HG03025 (cell line): ENCODE measurements at regions not wholly inside any gene's neighbourhood (a gene's known extent, or its start where the extent isn't known, plus 50 kb on each side); places are given as distances from the start of the nearest gene placed in this dataset.
"Not testable (repeated sequence)": the region's sequence is repeated elsewhere in the genome, so short reads cannot be mapped to it uniquely, and the experiment has no call there.

Source experiments
- ATAC-seq: cut with Tn5 transposase; IDR thresholded peaks from one replicate; pipeline ENCODE4 v1.9.1; 2021; ENCODE audit warnings: mild to moderate bottlenecking, moderate library complexity; ENCODE audit not compliant: unreplicated experiment, low FRiP score

DNA sequence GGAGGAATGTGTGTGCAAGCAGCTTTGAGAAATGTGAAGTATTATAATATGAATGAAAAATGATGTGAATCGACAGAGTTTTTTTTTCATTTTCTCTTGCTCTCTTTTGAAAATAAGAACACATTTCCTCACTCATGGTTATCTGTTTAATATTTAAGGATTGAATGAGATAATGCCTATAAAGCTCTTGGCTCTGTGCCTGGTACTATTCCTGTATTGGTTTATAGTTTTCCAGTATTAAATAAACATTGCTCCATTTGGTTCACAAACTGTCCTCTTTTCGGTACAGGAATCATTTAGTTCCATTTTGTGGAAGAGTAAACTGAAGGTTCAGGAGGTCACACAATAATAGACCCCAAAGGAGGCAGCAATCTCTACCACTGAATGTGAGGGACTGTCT, 1185.5 kb upstream of the WWC1 start:
- ATAC-seq, result no peak

DNA sequence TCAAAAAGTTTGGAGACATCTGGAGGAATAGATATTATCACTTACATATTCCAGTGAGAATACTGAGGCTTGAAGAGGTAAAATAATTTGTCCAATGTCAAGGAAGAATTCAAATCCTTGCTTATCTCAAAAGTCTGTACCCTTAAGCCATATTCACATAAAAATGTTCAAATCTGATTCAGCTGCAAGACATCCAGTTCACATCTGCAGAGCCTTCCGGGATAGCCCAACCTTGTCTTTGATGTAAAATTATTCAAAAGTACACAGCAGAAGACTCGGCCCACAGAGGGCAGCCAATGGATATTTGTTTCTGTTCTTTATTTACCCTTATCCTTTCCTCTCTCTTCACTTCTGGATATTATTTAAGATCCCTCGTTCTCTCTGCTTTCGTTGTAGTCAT, 1183.8 kb upstream of the WWC1 start:
- ATAC-seq, result no peak

DNA sequence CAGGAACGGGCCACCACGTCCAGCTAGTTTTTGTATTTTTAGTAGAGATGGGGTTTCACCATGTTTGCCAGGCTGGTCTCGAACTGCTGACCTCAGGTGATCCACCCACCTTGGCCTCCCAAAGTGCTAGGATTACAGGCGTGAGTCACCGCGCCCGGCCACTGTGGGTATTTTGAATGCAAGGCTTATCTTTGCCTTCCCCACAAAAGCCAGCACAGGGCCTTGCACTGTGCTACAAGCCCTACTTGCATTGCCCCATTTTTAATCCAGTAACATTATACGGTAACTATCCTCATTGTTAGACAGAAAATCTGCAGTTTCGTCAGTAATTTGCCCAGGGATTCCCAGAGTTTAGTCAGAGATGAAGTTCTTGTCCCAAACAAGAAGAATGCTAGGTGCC, 1183.2 kb upstream of the WWC1 start:
- not testable (repeated sequence) for ATAC-seq

DNA sequence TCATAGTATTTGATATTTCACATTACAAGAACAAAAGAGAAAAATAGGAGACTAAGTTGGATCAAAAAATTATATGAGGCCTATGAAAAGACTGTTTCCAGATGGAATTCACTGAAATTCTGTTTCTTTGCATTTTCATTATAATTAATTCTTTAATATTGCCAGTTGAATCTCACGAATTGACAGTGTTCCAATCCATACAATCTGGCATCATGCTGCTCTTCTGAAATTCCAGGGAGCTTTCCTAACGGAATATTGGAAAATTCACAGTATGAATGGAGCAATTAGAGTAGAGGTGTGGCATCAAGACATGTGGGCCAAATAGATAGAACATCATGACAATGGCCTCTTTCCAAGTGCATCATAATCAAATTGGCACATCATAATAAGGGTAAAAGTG, 1178.9 kb upstream of the WWC1 start:
- no peak for ATAC-seq

DNA sequence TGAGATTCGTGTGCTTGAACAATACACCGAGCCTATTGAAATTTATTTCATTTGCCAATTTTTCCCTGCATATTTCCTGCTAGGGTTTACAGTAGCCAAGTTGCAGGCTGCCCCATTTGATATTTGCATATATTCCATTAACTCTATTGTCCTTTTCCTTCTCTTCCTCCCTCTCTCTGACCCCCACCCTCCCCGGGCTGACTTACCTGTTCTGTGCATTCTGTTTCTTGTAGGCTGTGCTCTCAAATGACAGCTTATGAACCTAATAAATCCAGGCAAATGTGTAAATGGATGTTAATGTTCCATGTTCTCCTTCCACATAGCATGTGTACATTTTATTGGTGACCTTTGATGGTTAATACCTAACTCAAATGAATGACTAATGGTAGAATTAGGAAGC, 1169.2 kb upstream of the WWC1 start:
- no peak for ATAC-seq

DNA sequence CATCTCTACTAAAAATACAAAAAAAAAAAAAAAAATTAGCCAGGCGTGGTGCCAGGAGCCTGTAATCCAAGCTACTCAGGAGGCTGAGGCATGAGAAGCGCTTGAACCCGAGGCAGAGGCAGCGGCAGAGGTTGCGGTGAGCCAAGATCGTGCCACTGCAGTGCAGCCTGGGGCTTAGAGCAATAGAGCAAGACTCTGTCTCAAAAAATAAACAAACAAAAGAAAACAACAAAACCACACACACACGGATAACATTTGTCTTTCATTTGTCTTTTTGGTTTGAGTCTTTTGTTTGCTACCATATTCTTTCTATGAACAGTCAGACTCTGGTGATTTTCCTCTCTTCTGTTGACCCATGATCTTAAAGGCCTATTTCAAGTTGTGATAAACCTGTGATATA, 1168.3 kb upstream of the WWC1 start:
- no peak for ATAC-seq

DNA sequence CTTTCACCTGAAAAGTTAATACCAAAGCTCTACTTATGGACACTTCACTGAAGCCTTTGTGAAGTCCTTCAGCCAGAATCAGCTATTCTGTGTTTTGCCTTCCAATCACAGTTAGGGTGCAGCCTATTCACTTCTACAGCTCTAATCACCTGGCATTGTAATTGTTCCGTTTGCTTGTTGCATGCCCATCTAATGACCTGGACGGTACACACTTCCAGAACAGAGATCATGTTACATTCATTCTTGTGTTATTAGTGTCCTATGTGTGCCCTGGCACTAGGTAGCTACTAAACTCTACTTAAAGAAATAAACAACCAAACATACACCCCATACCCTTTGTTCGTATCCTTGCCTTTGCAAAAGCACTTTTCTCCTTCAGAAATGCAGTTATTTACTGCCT, 1162.9 kb upstream of the WWC1 start:
- no peak for ATAC-seq

DNA sequence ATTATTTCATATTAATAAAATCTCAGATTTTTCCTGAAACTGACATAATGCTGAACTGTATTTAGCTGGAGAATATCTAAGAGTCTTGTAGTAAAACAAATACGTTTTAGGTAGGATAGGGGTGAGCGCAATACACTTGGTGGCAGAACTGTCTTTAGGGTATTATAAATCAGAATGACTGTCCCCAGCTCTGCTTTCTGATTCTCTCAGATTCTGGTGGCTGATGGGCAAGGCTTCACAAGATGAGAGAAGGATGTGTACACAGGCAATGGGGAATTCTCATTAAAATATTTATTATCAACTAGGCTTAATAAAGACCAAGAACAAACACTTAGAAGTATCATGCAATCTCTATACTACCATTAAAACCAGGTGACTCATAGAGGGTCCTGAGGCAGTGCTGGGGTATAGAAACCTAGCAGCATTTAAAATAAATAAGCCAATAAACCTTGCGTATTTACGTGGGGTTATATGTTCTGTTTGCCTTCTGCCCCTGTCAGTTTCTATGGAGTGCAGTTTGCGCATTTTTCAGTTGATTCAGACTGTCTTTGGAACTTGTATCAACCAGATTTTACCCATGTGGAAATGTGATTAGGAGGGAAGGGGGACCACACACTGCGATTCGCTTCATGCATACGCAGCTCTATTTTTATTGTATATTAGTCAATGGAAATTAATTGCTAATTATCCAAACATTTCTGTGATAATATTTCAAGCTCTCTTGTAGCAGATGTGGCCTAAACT, 1150.7 kb upstream of the WWC1 start:
- no peak for ATAC-seq

DNA sequence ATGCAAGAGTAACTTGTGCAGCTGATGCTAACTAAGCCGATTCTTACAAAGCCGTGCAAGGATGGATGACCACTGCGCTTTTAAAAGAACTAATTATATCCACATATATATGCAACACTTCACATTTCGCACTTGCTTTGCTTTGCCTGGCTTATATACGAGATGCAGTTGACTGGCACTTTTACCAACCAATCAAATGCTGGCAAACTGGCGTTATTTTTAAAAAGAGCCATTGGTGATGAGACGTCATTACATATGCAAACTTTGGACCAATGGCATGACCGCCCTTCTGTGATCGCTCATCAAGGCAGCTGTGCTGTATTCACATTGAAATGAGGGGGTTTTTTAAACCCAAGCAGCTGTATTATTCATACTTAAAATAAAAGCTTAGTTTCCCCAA, 1147.7 kb upstream of the WWC1 start:
- ATAC-seq, result no peak

DNA sequence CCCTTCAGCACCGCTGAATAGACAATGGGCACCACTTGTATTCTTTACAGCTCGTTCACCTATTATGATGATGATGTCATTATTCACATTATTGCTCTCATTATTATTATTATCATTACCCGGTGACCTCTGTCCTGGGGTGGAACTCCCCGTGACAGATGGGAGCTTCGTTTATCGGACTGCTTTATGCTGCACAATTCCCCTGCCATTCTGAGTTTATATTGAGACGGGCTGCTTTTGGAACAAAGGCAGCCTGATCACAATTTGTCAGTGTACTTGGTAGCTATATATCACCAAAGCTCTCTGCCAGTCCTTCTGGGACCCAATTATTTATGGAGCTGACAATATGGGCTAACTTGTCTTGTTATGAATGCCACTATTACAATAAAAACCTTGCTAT, 1145.6 kb upstream of the WWC1 start:
- ATAC-seq, result no peak

DNA sequence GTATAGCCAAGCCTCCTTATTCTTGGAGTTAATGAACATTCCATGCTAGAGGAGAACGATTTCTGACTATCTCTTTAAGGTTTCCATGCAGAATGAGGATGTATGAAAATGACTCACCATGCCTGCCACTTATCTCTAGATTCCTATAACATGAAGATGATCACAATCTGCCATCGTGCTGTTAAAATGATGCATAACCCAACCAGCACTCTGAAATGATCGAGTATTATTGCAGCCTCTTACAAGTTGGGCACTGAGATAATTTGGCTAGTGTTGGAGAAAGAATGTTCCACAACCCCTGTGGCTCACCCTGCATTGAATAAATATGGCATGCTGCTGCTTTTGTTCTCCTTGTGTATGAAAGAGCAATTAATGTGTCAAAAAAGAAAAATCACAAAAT, 1143.6 kb upstream of the WWC1 start:
- ATAC-seq, result no peak

DNA sequence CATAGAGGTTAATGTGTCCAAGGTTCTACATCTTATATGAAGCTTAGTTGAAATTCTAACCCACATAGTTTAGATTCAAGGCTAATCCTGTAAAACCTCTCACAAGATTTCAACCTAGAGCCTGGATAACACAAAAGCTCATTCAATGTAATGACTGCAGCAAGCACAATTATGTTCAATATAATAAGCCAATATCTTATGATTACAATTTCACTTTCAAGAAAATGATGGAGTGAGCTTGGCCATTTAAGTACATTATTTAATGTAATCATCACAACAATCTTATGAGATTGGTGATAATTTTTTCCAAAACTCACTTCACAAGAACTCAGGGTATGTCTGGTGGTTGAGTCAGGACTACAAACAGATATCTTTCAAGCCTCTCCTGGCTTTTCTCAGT, 1140.8 kb upstream of the WWC1 start:
- no peak for ATAC-seq

DNA sequence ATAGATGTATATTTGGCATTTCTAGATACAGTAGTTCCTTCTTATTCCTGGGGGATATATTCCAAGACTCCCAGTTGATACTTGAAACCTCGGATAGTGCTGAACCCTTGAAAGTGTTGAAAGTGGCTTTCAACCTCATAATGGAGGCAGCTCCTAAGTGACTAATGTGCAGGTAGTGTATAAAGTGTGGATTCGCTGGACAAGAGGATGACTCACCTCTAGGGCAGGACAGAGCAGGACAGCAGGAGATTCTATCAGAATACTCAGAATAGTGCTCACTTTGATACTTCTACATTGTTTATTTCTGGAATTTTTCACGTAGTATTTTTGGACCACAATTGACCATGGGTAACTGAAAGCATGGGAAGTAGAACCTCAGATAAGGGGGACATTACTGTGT, 1138.9 kb upstream of the WWC1 start:
- ATAC-seq, result no peak

DNA sequence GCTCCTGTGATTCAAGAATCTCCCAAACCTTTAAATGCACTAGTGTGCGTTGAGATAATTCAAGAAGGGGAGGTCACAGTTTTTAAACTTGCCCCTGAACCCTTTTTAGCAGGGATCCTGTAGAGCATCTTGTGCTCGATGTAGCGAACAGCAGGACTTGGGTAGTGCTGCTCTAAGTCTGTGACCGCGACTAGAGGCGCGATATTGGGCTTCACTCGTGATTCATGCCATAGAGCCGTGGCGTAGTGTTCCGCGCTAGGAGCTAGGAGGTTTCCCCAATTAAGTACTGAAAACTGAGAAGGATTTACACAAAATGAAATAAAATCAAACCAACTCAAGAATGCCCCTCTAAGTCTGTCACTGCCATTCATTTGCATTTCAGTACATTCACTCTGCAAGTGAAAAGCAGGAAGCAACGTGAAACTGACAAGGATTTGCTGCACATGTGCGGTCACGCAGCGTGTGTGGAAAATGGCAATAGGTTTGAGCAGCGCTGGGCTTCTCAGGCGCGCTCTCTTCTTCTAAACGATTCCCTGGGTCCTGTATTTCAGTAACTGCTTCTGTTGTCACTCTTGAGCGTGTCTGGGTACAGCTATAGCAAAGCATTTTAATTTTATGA, 1135.9 kb upstream of the WWC1 start:
- ATAC-seq, result no peak

DNA sequence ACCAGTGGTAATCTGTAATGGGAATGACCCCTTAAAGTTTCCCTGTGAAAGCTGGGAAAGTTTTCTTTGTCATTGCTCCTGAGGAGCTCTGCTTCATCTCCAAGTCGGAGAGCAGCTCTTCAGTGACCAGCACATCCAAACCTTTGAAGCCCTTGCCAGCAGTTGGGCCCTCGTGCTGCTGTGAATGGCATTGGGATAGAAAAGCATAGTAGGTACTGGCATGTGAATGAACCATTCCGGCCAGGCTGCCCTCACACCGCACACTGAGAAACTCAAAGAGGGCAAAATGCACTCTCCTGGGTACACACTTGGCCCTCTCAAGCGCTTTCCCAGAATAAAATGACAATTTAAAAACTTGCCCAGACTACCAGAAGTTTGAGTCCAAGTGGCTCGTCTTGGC, 1135.0 kb upstream of the WWC1 start:
- no peak for ATAC-seq

DNA sequence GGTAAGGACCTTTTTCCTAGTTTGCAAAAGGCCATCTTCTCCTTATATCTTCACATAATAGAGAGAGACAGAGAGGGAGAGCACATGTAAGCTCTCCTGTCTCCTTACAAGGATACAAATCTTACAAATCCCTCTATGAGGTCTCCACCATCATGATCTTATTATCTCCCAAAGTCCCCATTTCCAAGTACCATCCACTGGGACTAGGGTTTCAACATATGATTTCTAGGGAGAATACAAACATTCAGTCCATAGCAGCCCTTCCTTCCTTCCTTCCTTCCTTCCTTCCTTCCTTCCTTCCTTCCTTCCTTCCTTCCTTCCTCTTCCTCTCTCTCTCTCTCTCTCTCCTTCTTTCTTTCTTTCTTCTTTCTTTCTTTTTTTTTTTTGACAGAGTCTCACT, 1132.9 kb upstream of the WWC1 start:
- ATAC-seq, result no peak

DNA sequence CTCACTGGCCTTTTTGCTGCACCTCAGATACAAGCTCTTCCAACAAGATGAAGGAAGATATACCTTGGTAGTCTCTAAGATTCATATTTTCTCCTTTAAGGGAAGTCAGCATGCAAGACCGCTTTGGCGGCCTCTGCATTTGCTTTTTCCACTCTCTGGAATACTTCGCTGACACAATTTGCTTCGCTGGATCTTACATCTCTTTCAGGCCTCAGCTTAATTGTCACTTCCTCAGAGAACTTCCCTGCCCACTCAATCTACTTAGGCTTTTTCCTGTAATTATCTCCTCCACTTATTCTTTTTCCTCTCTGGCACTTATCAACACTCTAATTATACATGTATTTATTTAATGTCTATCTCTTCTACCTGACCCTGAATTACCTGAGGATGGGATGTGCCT, 1131.1 kb upstream of the WWC1 start:
- no peak for ATAC-seq

DNA sequence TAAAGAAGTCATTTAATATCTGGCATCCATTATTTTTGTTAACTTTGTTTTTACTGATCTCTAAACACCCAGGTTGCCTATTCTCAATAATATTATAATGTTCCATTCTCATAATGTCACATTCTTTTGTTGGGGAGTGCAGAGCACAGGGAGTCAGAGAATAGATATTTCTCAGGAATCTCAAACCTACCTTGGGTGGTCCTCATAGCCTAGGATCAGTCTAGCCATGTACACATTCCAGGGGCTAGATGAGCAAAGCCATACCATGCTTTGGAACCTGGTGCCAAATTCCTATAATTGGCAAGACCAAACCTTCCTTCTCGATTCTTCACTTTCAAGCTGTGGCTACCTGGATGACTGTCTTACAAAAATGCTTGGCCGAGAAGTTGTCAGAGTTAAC, 1124.7 kb upstream of the WWC1 start:
- no peak for ATAC-seq

DNA sequence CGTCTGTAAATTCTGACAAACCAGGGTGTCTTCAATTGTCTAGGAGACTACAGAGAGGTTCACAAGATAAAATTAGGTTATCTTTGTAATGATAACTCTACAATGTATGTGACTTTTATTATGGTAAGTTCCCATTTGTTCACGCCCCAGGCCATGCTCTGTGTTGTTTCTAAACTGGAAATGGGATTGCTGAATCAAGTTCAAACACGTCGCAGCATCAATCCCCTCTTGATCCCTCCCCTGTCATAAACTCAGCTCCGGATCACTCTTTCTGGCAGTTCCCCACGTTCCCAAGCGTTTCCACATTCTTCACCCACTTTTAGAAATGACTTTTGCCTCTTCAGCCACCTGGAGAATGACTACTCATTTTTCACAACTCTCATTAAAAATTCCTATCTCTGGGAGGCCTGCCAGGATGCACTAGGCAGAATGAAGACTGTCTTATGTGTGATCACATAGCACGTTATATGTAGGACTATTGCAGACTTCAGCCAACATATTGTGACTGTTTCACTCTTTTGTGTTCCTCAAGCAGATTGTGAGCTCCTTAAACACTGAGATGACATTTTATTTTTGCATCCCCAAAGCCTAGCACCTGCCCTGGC, 1124.2 kb upstream of the WWC1 start:
- ATAC-seq, result no peak

DNA sequence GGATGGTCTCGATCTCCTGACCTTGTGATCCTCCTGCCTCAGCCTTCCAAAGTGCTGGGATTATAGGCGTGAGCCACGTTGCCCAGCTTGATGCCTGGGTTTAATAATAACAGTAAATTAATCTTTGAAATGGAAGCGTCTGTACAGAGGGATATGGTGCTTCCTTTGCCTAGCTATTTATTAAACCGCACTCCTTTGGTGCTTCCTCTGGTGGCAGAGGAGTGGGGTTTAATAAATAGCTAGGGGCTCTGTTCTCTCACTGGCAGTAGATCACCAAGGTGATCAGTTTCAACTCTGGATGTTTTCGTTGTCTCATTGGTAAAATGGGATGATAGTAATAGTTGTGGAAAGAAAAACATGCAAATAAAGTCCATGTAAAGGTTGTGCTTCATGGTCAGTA, 1122.5 kb upstream of the WWC1 start:
- no peak for ATAC-seq

DNA sequence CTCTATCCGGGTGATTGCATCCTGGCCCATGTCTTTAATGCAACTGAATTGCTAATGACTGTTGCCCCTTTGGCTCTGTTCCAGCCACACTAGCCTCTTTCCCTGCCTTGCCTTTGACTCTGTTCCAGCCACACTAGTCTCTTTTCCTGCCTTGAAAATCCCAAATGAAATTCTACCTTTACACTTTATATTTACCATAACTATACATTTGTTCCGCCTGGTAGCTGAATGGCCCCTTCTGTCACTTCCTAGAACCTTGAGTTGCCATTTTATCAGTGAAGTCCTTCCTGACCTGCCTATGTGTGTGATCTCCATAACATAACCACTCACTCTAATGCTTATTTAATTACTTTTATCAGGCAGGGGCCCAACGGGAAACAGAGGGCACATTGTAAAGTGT, 1120.4 kb upstream of the WWC1 start:
- ATAC-seq, result no peak

DNA sequence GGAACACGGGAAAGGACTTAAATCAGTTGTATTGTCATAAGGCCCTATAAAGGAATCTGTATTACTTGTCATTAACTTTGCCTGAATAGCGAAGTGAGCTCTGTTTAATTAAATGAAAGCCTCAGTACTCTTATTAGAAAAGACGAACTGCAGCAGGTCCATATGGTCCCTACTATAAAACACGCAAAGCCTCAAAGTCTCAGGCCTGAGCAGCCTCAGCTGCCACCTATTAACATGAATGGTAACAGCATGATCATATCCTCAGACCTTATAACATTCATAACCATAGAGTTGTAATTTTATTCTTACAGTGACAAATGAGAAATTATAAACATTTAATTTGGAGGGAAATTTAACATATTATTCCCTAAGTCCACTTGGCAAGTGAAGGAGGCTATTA, 1113.7 kb upstream of the WWC1 start:
- no peak for ATAC-seq
